ENCODE measurements at regions not wholly inside any gene's neighbourhood (a gene's known extent, or its start where the extent isn't known, plus 50 kb on each side); places are given as distances from the start of the nearest gene placed in this dataset.

GRCh38 chr2:145593991-145594614, 1074.2 kb upstream of the ZEB2 start:
- TF ChIP-seq CTCF (IDR thresholded peaks at IDR 0.05; ENCODE audit: insufficient read depth, low read length), result no peak
- no peak for TF ChIP-seq POLR2AphosphoS5 (IDR thresholded peaks at IDR 0.05; ENCODE audit: low read depth)
- TF ChIP-seq GABPA (IDR thresholded peaks at IDR 0.05; ENCODE audit: low read depth), result no peak

All from HL-60 (cell line).